Esophagus muscularis mucosa (tissue), 4 donors: ENCODE measurements at regions not wholly inside any gene's neighbourhood (a gene's known extent, or its start where the extent isn't known, plus 50 kb on each side); places are given as distances from the start of the nearest gene placed in this dataset.

Source experiments
- DNase-seq: peaks from one replicate; pipeline ENCODE4 v3.0.0-alpha.2; 2017; ENCODE audit errors: extremely low spot score
- H3K27ac ChIP-seq, 4 donors: fragments of 200-600 bp; sonication (generic); replicated peaks in 1 of 4; 1 replicate in 3 of 4; 2 replicates in 1 of 4; pipeline ENCODE4 v1.5.1; 2016 to 2019; ENCODE audit warnings: mild to moderate bottlenecking in 1 of 4
- H3K27me3 ChIP-seq, 4 donors: fragments of 200-600 bp; sonication (generic); one replicate each; pipeline versions ENCODE4 v1.5.1 to v1.6.0; 2016 to 2019
- H3K36me3 ChIP-seq, 4 donors: fragments of 200-600 bp; sonication (generic); one replicate each; pipeline ENCODE4 v1.5.1; 2016 to 2019
- H3K4me1 ChIP-seq, 4 donors: fragments of 200-600 bp; sonication (generic); one replicate each; pipeline ENCODE4 v1.5.1; 2016 to 2019
- H3K4me3 ChIP-seq, 4 donors: fragments of 200-600 bp; sonication (generic); 1 replicate in 2 of 4; 2 replicates in 2 of 4; pipeline ENCODE4 v1.5.1; 2016 to 2019; ENCODE audit warnings: mild to moderate bottlenecking in 4 of 4, moderate library complexity in 1 of 4
- H3K9me3 ChIP-seq, 4 donors: fragments of 200-600 bp; sonication (generic); 1 replicate in 3 of 4; 2 replicates in 1 of 4; pipeline ENCODE4 v1.5.1; 2016 to 2019
- CTCF ChIP-seq, 3 experiments: fragments of 200-600 bp in 2 of 3; fragments of 450-650 bp in 1 of 3; sonication (generic) in 2 of 3; IDR thresholded peaks; one replicate each; pipeline ENCODE4 v1.5.1; 2017 to 2019; ENCODE audit warnings: antibody characterized with exemption in 3 of 3, mild to moderate bottlenecking in 2 of 3, moderate library complexity in 1 of 3
- EP300 ChIP-seq: sonication (generic); formaldehyde crosslinking; IDR thresholded peaks from one replicate; pipeline ENCODE4 v1.6.1; 2017; ENCODE audit warnings: antibody characterized with exemption
- POLR2A ChIP-seq: fragments of 450-650 bp; IDR thresholded peaks from one replicate; pipeline ENCODE4 v1.6.1; 2017; ENCODE audit warnings: antibody characterized with exemption, moderate library complexity, mild to moderate bottlenecking, low read depth
- POLR2AphosphoS5 ChIP-seq, 2 donors: sonication (generic); formaldehyde crosslinking; IDR thresholded peaks; one replicate each; pipeline ENCODE4 v1.6.1; 2017; ENCODE audit warnings: antibody characterized with exemption in 2 of 2
- WGBS: methylation state at CpG from one replicate; pipeline ENCODE4 v1.1.5; 2018; 5-methylcytosine and 5-hydroxymethylcytosine counted together
- intact Hi-C: fragments of 100-400 bp; cut with DNase I; formaldehyde crosslinking; loops from one replicate; pipeline ENCODE4 v1.15.1; 2023

DNA sequence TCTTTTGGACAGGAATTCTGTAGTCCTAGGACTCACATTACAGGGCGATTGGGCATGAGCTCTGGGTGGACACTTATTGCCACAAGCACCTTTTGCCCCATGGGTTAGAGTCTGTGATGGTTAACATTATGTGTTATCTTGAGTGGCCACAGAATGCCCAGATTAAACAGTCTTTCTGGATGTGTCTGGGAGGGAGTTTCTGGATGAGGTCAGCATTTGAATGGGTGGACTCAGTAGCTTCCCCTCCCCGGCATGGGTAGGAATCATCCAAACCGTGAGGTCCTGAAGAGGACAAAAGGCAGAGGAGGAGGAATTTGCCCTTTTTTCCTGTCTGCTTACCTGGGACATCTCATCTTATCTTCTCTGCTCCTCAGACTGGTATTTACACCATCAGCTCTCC lies 85.6 kb downstream of the BMP4 start:
- Histone ChIP-seq H3K27me3 (no peaks in the 10 kb centered on the region), H3K36me3 (no peaks in the 10 kb centered on the region), H3K27ac (no peak overlapping the region), H3K9me3 (no peaks in the 10 kb centered on the region), H3K4me3 (no peak overlapping the region), H3K4me1 (peaks cover 0 to 9% (median 8%) of the 10 kb centered on the region in 4 donors)
- TF ChIP-seq POLR2AphosphoS5 (IDR thresholded peaks at IDR 0.05) (no peak), CTCF (IDR thresholded peaks at IDR 0.05) (no peak), EP300 (no peak), POLR2A (no peak)
- DNase-seq, result no peak
- 80% methylated on average over 3 of the region's 3 CpGs for WGBS
- intact Hi-C loops, result no loop called here

GRCh38 chr14:53865711-53866110 lies 90.9 kb downstream of the BMP4 start:
- H3K36me3 ChIP-seq, result no peaks in the 10 kb centered on the region
- no peak for TF ChIP-seq EP300
- WGBS, result 52% methylated on average over 2 of the region's 2 CpGs
- no peaks in the 10 kb centered on the region for H3K9me3 ChIP-seq
- intact Hi-C loops, result no loop called here
- H3K4me1 ChIP-seq, result no peaks in the 10 kb centered on the region
- H3K4me3 ChIP-seq, result no peak overlapping the region
- H3K27me3 ChIP-seq, result no peaks in the 10 kb centered on the region
- DNase-seq, result no peak
- no peak overlapping the region for H3K27ac ChIP-seq

DNA sequence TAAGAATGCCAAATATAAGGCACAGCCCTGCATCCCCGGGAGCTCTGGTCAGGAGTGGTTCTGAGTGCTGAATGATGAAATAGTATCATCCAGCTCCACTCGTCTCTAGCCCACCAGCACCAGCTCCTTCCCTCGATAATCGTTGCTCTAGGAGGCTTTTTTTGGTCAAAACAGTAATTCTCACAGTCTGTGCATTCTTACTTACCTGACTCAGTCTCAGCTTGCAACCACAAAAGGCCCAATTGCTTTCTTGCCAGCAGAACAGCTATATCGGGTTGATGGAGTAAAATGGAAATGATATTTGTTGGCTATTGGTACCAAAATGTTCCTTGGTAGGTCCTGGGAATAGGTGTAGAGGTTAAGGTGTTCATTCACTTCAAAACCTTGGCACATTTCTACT lies 94.8 kb downstream of the BMP4 start:
- Histone ChIP-seq H3K36me3 (no peaks in the 10 kb centered on the region), H3K27ac (no peak overlapping the region), H3K27me3 (no peaks in the 10 kb centered on the region), H3K4me1 (no peaks in the 10 kb centered on the region), H3K9me3 (no peaks in the 10 kb centered on the region), H3K4me3 (no peak overlapping the region)
- TF ChIP-seq EP300 (no peak), CTCF (IDR thresholded peaks at IDR 0.05) (no peak), POLR2AphosphoS5 (IDR thresholded peaks at IDR 0.05) (no peak), POLR2A (no peak)
- intact Hi-C loops, result no loop called here
- peak; percentile 60 for DNase-seq
- WGBS, result 90% methylated on average over 5 of the region's 5 CpGs

- WGBS, result 84% methylated on average over 1 of the region's 1 CpG
- H3K4me3 ChIP-seq, result no peak overlapping the region
- H3K27me3 ChIP-seq, result no peaks in the 10 kb centered on the region
- TF ChIP-seq CTCF (IDR thresholded peaks at IDR 0.05) (no peak), POLR2A (no peak), EP300 (no peak), POLR2AphosphoS5 (IDR thresholded peaks at IDR 0.05) (no peak)
- no peaks in the 10 kb centered on the region for H3K36me3 ChIP-seq
- no peaks in the 10 kb centered on the region for H3K4me1 ChIP-seq
- intact Hi-C loops, result no loop called here
- no peak overlapping the region for H3K27ac ChIP-seq
- no peaks in the 10 kb centered on the region for H3K9me3 ChIP-seq
- DNase-seq, result no peak
These were observed 98.3 kb downstream of the BMP4 start for GRCh38 chr14:53858345-53858684.

DNA sequence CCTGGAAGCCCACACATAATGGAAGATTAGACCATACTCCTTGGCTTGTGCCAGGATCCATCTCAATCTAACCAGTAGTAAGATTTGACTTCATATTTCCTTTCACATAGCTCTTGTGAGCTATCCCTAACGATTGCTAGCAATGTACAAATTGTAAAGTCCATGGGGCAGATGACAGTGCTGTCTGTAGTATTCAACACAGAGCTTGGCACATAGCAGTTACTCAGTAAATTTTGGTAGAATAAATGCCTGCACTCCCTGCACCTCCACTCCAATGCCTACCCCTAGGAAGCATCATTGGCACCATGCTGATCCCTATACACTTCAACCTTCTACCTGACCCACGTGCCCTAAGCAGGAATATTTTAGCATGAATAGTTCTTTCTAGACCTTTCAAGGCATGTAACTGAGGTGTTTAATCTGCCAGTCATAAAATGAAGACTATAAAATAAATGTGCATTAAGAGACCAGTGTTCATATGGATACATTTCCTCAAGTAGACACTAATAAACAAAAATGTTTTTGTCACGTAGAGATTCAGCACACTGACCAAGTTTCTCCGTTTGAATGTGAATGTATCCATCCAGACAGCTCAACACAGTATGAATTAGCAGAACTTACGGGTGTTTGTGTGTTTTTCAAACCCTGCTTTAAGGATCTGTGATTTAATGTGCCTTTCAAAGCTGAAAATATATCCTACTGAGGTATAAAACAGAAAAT lies 98.8 kb downstream of the BMP4 start:
- DNase-seq, result no peak
- H3K27me3 ChIP-seq, result no peaks in the 10 kb centered on the region
- no peak overlapping the region for H3K27ac ChIP-seq
- H3K4me1 ChIP-seq, result no peaks in the 10 kb centered on the region
- H3K9me3 ChIP-seq, result no peaks in the 10 kb centered on the region
- intact Hi-C loops, result no loop called here
- TF ChIP-seq POLR2AphosphoS5 (IDR thresholded peaks at IDR 0.05) (no peak), EP300 (no peak), POLR2A (no peak), CTCF (IDR thresholded peaks at IDR 0.05) (no peak)
- H3K4me3 ChIP-seq, result no peak overlapping the region
- 66% methylated on average over 5 of the region's 5 CpGs for WGBS
- no peaks in the 10 kb centered on the region for H3K36me3 ChIP-seq
